ENCODE measurements at regions not wholly inside any gene's neighbourhood (a gene's known extent, or its start where the extent isn't known, plus 50 kb on each side); places are given as distances from the start of the nearest gene placed in this dataset.

GRCh38 chr14:22304326-22304725 lies 284.7 kb downstream of the DAD1 start:
- TF ChIP-seq FOSL1 (IDR thresholded peaks at IDR 0.05; ENCODE audit: low read depth), result no peak
- no peak for TF ChIP-seq ZBTB33 (IDR thresholded peaks at IDR 0.05; ENCODE audit: extremely low read depth, insufficient replicate concordance, low read length)
- no peak overlapping the region for H2AFZ ChIP-seq (ENCODE audit: low read depth, low read length, poor library complexity, severe bottlenecking)

GRCh38 chr14:22303589-22304195 lies 285.3 kb downstream of the DAD1 start:
- H3K9me2 ChIP-seq (ENCODE audit: insufficient read depth), result no peaks in the 10 kb centered on the region
- intact Hi-C loops (cut with micrococcal nuclease), result no loop called here
- POLR2A ChIA-PET, result no interaction called here

More at GRCh38 chr14:22304326-22304725, 284.7 kb downstream of the DAD1 start:
- Histone ChIP-seq H3K9me3 (ENCODE audit: control insufficient read depth in 1 of 2, insufficient read depth in 1 of 2, low read depth in 1 of 2, low read length in 2 of 2) (no peaks in the 10 kb centered on the region), H3K79me2 (ENCODE audit: insufficient read depth, low read length) (no peaks in the 10 kb centered on the region), H3K4me2 (ENCODE audit: low read length) (no peak overlapping the region), H3K4me3 (replicated peaks in 1 of 2; ENCODE audit: low read depth in 1 of 2, low read length in 2 of 2) (no peak overlapping the region), H3K4me1 (ENCODE audit: control insufficient read depth in 1 of 2, insufficient read depth in 2 of 2, low read length in 2 of 2) (no peaks in the 10 kb centered on the region), H3K9me2 (ENCODE audit: insufficient read depth) (no peaks in the 10 kb centered on the region), H3K36me3 (ENCODE audit: control insufficient read depth in 1 of 2, insufficient read depth in 2 of 2, low read length in 2 of 2) (no peaks in the 10 kb centered on the region), H3K27ac (ENCODE audit: low read depth, low read length) (no peak overlapping the region), H3K9ac (ENCODE audit: low read length) (no peak overlapping the region), H4K20me1 (ENCODE audit: insufficient read depth) (no peaks in the 10 kb centered on the region), H3K27me3 (ENCODE audit: insufficient read depth, low read length) (peaks cover 85% of the 10 kb centered on the region)
- ChIA-PET CTCF (interaction anchor here (0.8 to 1.0 kb wide), 3 partner anchors 9 to 83 kb away, joined by 3 read pairs; no protein-coding TSS in a partner anchor), POLR2A (no interaction called here), RAD21 (ENCODE audit: low non-redundant PET in 1 of 2, low total read pairs in 2 of 2, uncharacterized antibody in 2 of 2, unreplicated experiment in 2 of 2) (no interaction called here)
- ATAC-seq, result no peak
- no peak for DNase-seq (ENCODE audit: low read depth, low spot score)
- intact Hi-C loops (cut with micrococcal nuclease), result no loop called here
- no TSS peak for BruUV-seq (replicated peaks)

More at GRCh38 chr14:22303589-22304195, 285.3 kb downstream of the DAD1 start:
- Histone ChIP-seq H3K9ac (ENCODE audit: low read length) (no peak overlapping the region), H3K79me2 (ENCODE audit: insufficient read depth, low read length) (no peaks in the 10 kb centered on the region), H3K9me3 (ENCODE audit: control insufficient read depth in 1 of 2, insufficient read depth in 1 of 2, low read depth in 1 of 2, low read length in 2 of 2) (no peaks in the 10 kb centered on the region), H3K27ac (ENCODE audit: low read depth, low read length) (no peak overlapping the region), H2AFZ (ENCODE audit: low read depth, low read length, poor library complexity, severe bottlenecking) (no peak overlapping the region), H4K20me1 (ENCODE audit: insufficient read depth) (no peaks in the 10 kb centered on the region), H3K36me3 (ENCODE audit: control insufficient read depth in 1 of 2, insufficient read depth in 2 of 2, low read length in 2 of 2) (no peaks in the 10 kb centered on the region), H3K27me3 (ENCODE audit: insufficient read depth, low read length) (peaks cover 85% of the 10 kb centered on the region), H3K4me3 (replicated peaks in 1 of 2; ENCODE audit: low read depth in 1 of 2, low read length in 2 of 2) (no peak overlapping the region), H3K4me2 (ENCODE audit: low read length) (no peak overlapping the region), H3K4me1 (ENCODE audit: control insufficient read depth in 1 of 2, insufficient read depth in 2 of 2, low read length in 2 of 2) (no peaks in the 10 kb centered on the region)
- ChIA-PET CTCF (interaction anchor here (0.8 to 1.0 kb wide), 3 partner anchors 10 to 82 kb away, joined by 3 read pairs; no protein-coding TSS in a partner anchor), RAD21 (ENCODE audit: low non-redundant PET in 1 of 2, low total read pairs in 2 of 2, uncharacterized antibody in 2 of 2, unreplicated experiment in 2 of 2) (no interaction called here)
- no peak for DNase-seq (ENCODE audit: low read depth, low spot score)
- TF ChIP-seq MAX (IDR thresholded peaks at IDR 0.05) (no peak), RAD21 (IDR thresholded peaks at IDR 0.05; ENCODE audit: low read depth) (peak; percentile 32; the same call in 1 of the 2 replicates), CTCF (IDR thresholded peaks at IDR 0.05 in 2 of 3, conservative IDR thresholded peaks at IDR 0.05 in 1 of 3; ENCODE audit: borderline replicate concordance in 1 of 3, insufficient read depth in 1 of 3, low read depth in 2 of 3, low read length in 2 of 3) (peak; percentile 28 to 43 (median 31); a peak in 4 of 6 replicates)
- no peak for ATAC-seq
- no TSS peak for BruUV-seq (replicated peaks)
